ENCODE measurements at regions not wholly inside any gene's neighbourhood (a gene's known extent, or its start where the extent isn't known, plus 50 kb on each side); places are given as distances from the start of the nearest gene placed in this dataset.

DNA sequence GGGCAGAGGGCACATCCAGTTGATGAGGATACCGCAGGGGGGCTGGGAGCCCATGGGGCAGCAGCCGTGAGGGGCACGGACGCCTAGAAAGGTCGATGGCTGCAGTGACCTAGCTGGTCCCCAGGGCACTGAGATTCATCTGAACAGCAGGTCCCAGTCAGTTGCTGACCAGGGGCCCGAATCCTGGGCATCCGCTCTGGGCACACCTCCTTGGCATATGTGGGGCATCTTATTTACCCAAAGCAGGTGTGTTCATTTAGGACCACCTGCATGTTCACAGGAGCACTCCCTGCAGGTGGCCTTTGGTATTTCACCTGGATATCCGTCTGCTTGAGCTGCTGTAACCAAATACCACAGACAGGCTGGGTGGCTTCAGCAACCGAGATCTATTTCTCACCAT is 72.0 kb upstream of the ODC1 start:
- TF ChIP-seq ZNF224 (CRISPR knock-in tag; IDR thresholded peaks at IDR 0.05) (no peak), LEF1 (IDR thresholded peaks at IDR 0.05) (no peak), CBX5 (IDR thresholded peaks at IDR 0.05; ENCODE audit: borderline replicate concordance, low read depth) (no peak), LCOR (CRISPR knock-in tag; IDR thresholded peaks at IDR 0.05) (no peak), TBP (optimal IDR thresholded peaks at IDR 0.05; ENCODE audit: low read depth, low read length) (no peak), ZFPM2 (CRISPR knock-in tag; IDR thresholded peaks at IDR 0.05) (no peak), ELF1 (tag; IDR thresholded peaks at IDR 0.05) (no peak), PRPF4 (IDR thresholded peaks at IDR 0.05; ENCODE audit: insufficient read depth, low read depth, low read length, poor library complexity, severe bottlenecking) (no peak)
